CD4-positive, alpha-beta T cell treated with Interferon gamma for 1 hour (primary cell): ENCODE measurements at regions not wholly inside any gene's neighbourhood (a gene's known extent, or its start where the extent isn't known, plus 50 kb on each side); places are given as distances from the start of the nearest gene placed in this dataset.
"Not testable (repeated sequence)": the region's sequence is repeated elsewhere in the genome, so short reads cannot be mapped to it uniquely, and the experiment has no call there.

Source experiments
- DNase-seq: peaks from one replicate; pipeline ENCODE4 v3.0.0-alpha.2; 2020

GRCh38 chr15:25068696-25069095, 113.9 kb downstream of the SNRPN start:
- no peak for DNase-seq

- DNase-seq: no peak
Measured at GRCh38 chr15:25070353-25070963, 115.7 kb downstream of the SNRPN start.

- DNase-seq: no peak
Measured at GRCh38 chr15:25072857-25073476, 118.2 kb downstream of the SNRPN start.

GRCh38 chr15:25087137-25087536, 132.3 kb downstream of the SNRPN start:
- DNase-seq: no peak

- no peak for DNase-seq
Measured at GRCh38 chr15:25088261-25088790, 133.5 kb downstream of the SNRPN start.

GRCh38 chr15:25089577-25089976, 134.8 kb downstream of the SNRPN start:
- DNase-seq: no peak

- no peak for DNase-seq
Measured at GRCh38 chr15:25090073-25090733, 135.4 kb downstream of the SNRPN start.

GRCh38 chr15:25091421-25092158, 136.8 kb downstream of the SNRPN start:
- DNase-seq: no peak

- no peak for DNase-seq
Measured at GRCh38 chr15:25092661-25093060, 137.9 kb downstream of the SNRPN start.

GRCh38 chr15:25093455-25094029, 138.8 kb downstream of the SNRPN start:
- no peak for DNase-seq

- no peak for DNase-seq
Measured at GRCh38 chr15:25094066-25094465, 139.3 kb downstream of the SNRPN start.

- DNase-seq: no peak
Measured at GRCh38 chr15:25094519-25094918, 139.7 kb downstream of the SNRPN start.

GRCh38 chr15:25095179-25095578, 140.4 kb downstream of the SNRPN start:
- no peak for DNase-seq

GRCh38 chr15:25099966-25100365, 145.2 kb downstream of the SNRPN start:
- DNase-seq: not testable (repeated sequence)

- DNase-seq: no peak
Measured at GRCh38 chr15:25106209-25106608, 151.4 kb downstream of the SNRPN start.

GRCh38 chr15:25133804-25134203, 179.0 kb downstream of the SNRPN start:
- no peak for DNase-seq

- no peak for DNase-seq
Measured at GRCh38 chr15:25134546-25134945, 179.8 kb downstream of the SNRPN start.

- no peak for DNase-seq
Measured at GRCh38 chr15:25136119-25136518, 181.3 kb downstream of the SNRPN start.

GRCh38 chr15:25137013-25137412, 182.2 kb downstream of the SNRPN start:
- DNase-seq: no peak

- no peak for DNase-seq
Measured at GRCh38 chr15:25169318-25169717, 214.5 kb downstream of the SNRPN start.

GRCh38 chr15:25170113-25170731, 215.4 kb downstream of the SNRPN start:
- DNase-seq: no peak

GRCh38 chr15:25170781-25171110, 216.0 kb downstream of the SNRPN start:
- no peak for DNase-seq
